Mesenchymal stem cell (in vitro differentiated cells and primary cell): ENCODE measurements at regions not wholly inside any gene's neighbourhood (a gene's known extent, or its start where the extent isn't known, plus 50 kb on each side); places are given as distances from the start of the nearest gene placed in this dataset.

Experiments
- DNase-seq: peaks from one replicate; pipeline ENCODE4 v3.0.0-alpha.2; 2013
- H2AFZ ChIP-seq: one replicate; pipeline ENCODE4 v1.6.1; 2013; ENCODE audit warnings: low read depth, mild to moderate bottlenecking, control low read depth, inconsistent platforms, low read length, moderate library complexity
- H2AK5ac ChIP-seq: 2 replicates; pipeline ENCODE4 v1.6.1; 2013; ENCODE audit warnings: low read length, moderate library complexity, mild to moderate bottlenecking, inconsistent platforms; ENCODE audit not compliant: severe bottlenecking
- H2BK120ac ChIP-seq: one replicate; pipeline ENCODE4 v1.6.1; 2013; ENCODE audit warnings: low read depth, mild to moderate bottlenecking, inconsistent platforms, low read length, moderate library complexity
- H2BK12ac ChIP-seq, 2 experiments: one replicate each; pipeline ENCODE4 v1.6.1; 2013; ENCODE audit warnings: inconsistent platforms in 2 of 2, low read length in 2 of 2, mild to moderate bottlenecking in 2 of 2, moderate library complexity in 2 of 2, control low read depth in 1 of 2
- H2BK15ac ChIP-seq: one replicate; pipeline ENCODE4 v1.6.1; 2013; ENCODE audit warnings: mild to moderate bottlenecking, low read depth, inconsistent platforms; ENCODE audit not compliant: poor library complexity, severe bottlenecking
- H2BK5ac ChIP-seq: 2 replicates; pipeline ENCODE4 v1.6.1; 2013; ENCODE audit warnings: low read depth, mild to moderate bottlenecking, low read length, control low read depth, inconsistent platforms; ENCODE audit not compliant: poor library complexity, severe bottlenecking
- H3K14ac ChIP-seq, 2 experiments: one replicate each; pipeline ENCODE4 v1.6.1; 2013; ENCODE audit warnings: inconsistent platforms in 2 of 2, low read length in 2 of 2, control low read depth in 1 of 2, mild to moderate bottlenecking in 1 of 2, moderate library complexity in 1 of 2
- H3K18ac ChIP-seq, 2 experiments: one replicate each; pipeline ENCODE4 v1.6.1; 2013; ENCODE audit warnings: inconsistent platforms in 2 of 2, low read length in 2 of 2, control low read depth in 1 of 2, low read depth in 1 of 2, mild to moderate bottlenecking in 1 of 2
- H3K23ac ChIP-seq, 2 experiments: one replicate each; pipeline ENCODE4 v1.6.1; 2013; ENCODE audit warnings: inconsistent platforms in 2 of 2, low read length in 2 of 2, mild to moderate bottlenecking in 2 of 2, moderate library complexity in 2 of 2, control low read depth in 1 of 2
- H3K27ac ChIP-seq: 2 replicates; pipeline ENCODE4 v1.5.1; 2013; ENCODE audit warnings: mild to moderate bottlenecking, moderate library complexity, low read length, control low read depth, inconsistent platforms; ENCODE audit not compliant: poor library complexity, severe bottlenecking
- H3K27me3 ChIP-seq, 2 experiments: 2 replicates each; pipeline versions ENCODE4 v1.6.1 to v1.7.0; 2013; ENCODE audit warnings: low read length in 2 of 2, mild to moderate bottlenecking in 2 of 2, moderate library complexity in 2 of 2, control low read depth in 1 of 2, inconsistent platforms in 1 of 2; ENCODE audit not compliant: control insufficient read depth in 1 of 2, insufficient read depth in 1 of 2
- H3K36me3 ChIP-seq, 2 experiments: 2 replicates each; pipeline versions ENCODE4 v1.6.1 to v1.7.0; 2013; ENCODE audit warnings: low read length in 2 of 2, control low read depth in 1 of 2, inconsistent platforms in 1 of 2, low read depth in 1 of 2, mild to moderate bottlenecking in 1 of 2; ENCODE audit not compliant: insufficient read depth in 2 of 2, control insufficient read depth in 1 of 2
- H3K4ac ChIP-seq, 2 experiments: one replicate each; pipeline ENCODE4 v1.6.1; 2013; ENCODE audit warnings: inconsistent platforms in 2 of 2, low read length in 2 of 2, mild to moderate bottlenecking in 2 of 2, moderate library complexity in 2 of 2, control low read depth in 1 of 2, low read depth in 1 of 2
- H3K4me1 ChIP-seq: 2 replicates; pipeline ENCODE4 v1.6.1; 2013; ENCODE audit warnings: low read depth, low read length, control low read depth; ENCODE audit not compliant: control insufficient read depth, insufficient read depth
- H3K4me2 ChIP-seq: 2 replicates; pipeline ENCODE4 v1.6.1; 2013; ENCODE audit warnings: low read length, mild to moderate bottlenecking, inconsistent platforms; ENCODE audit not compliant: poor library complexity, severe bottlenecking
- H3K4me3 ChIP-seq, 2 experiments: 2 replicates each; pipeline versions ENCODE4 v1.5.1 to v1.7.0; 2013; ENCODE audit warnings: low read length in 2 of 2, mild to moderate bottlenecking in 2 of 2, control low read depth in 1 of 2, low read depth in 1 of 2; ENCODE audit not compliant: insufficient read depth in 1 of 2
- H3K79me1 ChIP-seq: replicated peaks from 2 replicates; pipeline ENCODE4 v1.6.1; 2013; ENCODE audit warnings: mild to moderate bottlenecking, control low read depth, low read length, inconsistent platforms; ENCODE audit not compliant: poor library complexity, severe bottlenecking
- H3K9ac ChIP-seq: 2 replicates; pipeline ENCODE4 v1.7.0; 2013; ENCODE audit warnings: mild to moderate bottlenecking, low read length, moderate library complexity
- H3K9me3 ChIP-seq: 2 replicates; pipeline ENCODE4 v1.7.0; 2013; ENCODE audit warnings: mild to moderate bottlenecking, low read length; ENCODE audit not compliant: control insufficient read depth
- H4K8ac ChIP-seq: one replicate; pipeline ENCODE4 v1.6.1; 2013; ENCODE audit warnings: inconsistent platforms, mild to moderate bottlenecking, low read length, moderate library complexity
- H4K91ac ChIP-seq: one replicate; pipeline ENCODE4 v1.6.1; 2013; ENCODE audit warnings: mild to moderate bottlenecking, low read length, inconsistent platforms
- WGBS: methylation state at CpG from one replicate; pipeline ENCODE4 v1.1.7; 2013; ENCODE audit warnings: mixed read lengths; 5-methylcytosine and 5-hydroxymethylcytosine counted together

- Histone ChIP-seq H3K4me3 (no peak overlapping the region), H2AFZ (no peak overlapping the region)
- whole genome bisulfite sequencing = 75% methylated on average over 2 of the region's 4 CpGs
Observed at GRCh38 chr2:60167089-60167488, 386.4 kb downstream of the BCL11A start.

GRCh38 chr2:60163691-60164090, 389.8 kb downstream of the BCL11A start:
- no peak overlapping the region for H3K14ac ChIP-seq
- no peak overlapping the region for H3K9ac ChIP-seq
- H3K36me3 ChIP-seq = no peaks in the 10 kb centered on the region
- H3K4me1 ChIP-seq = no peaks in the 10 kb centered on the region
- no peak overlapping the region for H4K91ac ChIP-seq
- no peaks in the 10 kb centered on the region for H3K27me3 ChIP-seq
- no peak overlapping the region for H3K18ac ChIP-seq
- no peak overlapping the region for H3K4ac ChIP-seq
- no peak overlapping the region for H2BK15ac ChIP-seq
- no peak overlapping the region for H2BK5ac ChIP-seq
- no peak overlapping the region for H3K4me2 ChIP-seq
- H3K9me3 ChIP-seq = no peaks in the 10 kb centered on the region
- H2BK120ac ChIP-seq = no peak overlapping the region
- H3K4me3 ChIP-seq = no peak overlapping the region
- H2AFZ ChIP-seq = no peak overlapping the region
- DNase-seq = no peak
- H3K79me1 ChIP-seq = no peaks in the 10 kb centered on the region
- WGBS = 81% methylated on average over 5 of the region's 7 CpGs
- no peak overlapping the region for H2BK12ac ChIP-seq
- no peak overlapping the region for H2AK5ac ChIP-seq
- no peak overlapping the region for H3K23ac ChIP-seq
- H4K8ac ChIP-seq = no peak overlapping the region
- no peak overlapping the region for H3K27ac ChIP-seq

More at GRCh38 chr2:60167089-60167488, 386.4 kb downstream of the BCL11A start:
- no peak overlapping the region for H2BK120ac ChIP-seq
- H3K79me1 ChIP-seq = no peaks in the 10 kb centered on the region
- H4K8ac ChIP-seq = no peak overlapping the region
- no peak overlapping the region for H4K91ac ChIP-seq
- H3K4ac ChIP-seq = no peak overlapping the region
- H3K4me2 ChIP-seq = no peak overlapping the region
- H2BK15ac ChIP-seq = no peak overlapping the region
- no peak overlapping the region for H3K9ac ChIP-seq
- H3K23ac ChIP-seq = no peak overlapping the region
- H2BK12ac ChIP-seq = no peak overlapping the region
- no peaks in the 10 kb centered on the region for H3K27me3 ChIP-seq
- no peaks in the 10 kb centered on the region for H3K9me3 ChIP-seq
- H3K36me3 ChIP-seq = no peaks in the 10 kb centered on the region
- no peak overlapping the region for H2AK5ac ChIP-seq
- H3K27ac ChIP-seq = no peak overlapping the region
- no peak overlapping the region for H3K14ac ChIP-seq
- no peaks in the 10 kb centered on the region for H3K4me1 ChIP-seq
- H2BK5ac ChIP-seq = no peak overlapping the region
- no peak for DNase-seq
- H3K18ac ChIP-seq = no peak overlapping the region

- Histone ChIP-seq H3K36me3 (no peaks in the 10 kb centered on the region), H3K79me1 (no peaks in the 10 kb centered on the region), H3K18ac (no peak overlapping the region), H3K4me2 (no peak overlapping the region), H3K4me1 (no peaks in the 10 kb centered on the region), H2AK5ac (no peak overlapping the region), H3K4me3 (no peak overlapping the region), H3K23ac (no peak overlapping the region), H3K4ac (no peak overlapping the region), H2BK15ac (no peak overlapping the region), H2AFZ (no peak overlapping the region), H2BK12ac (no peak overlapping the region), H4K91ac (no peak overlapping the region), H3K9me3 (no peaks in the 10 kb centered on the region), H3K9ac (no peak overlapping the region), H2BK120ac (no peak overlapping the region), H3K27ac (no peak overlapping the region), H3K14ac (no peak overlapping the region), H2BK5ac (no peak overlapping the region), H3K27me3 (no peaks in the 10 kb centered on the region), H4K8ac (no peak overlapping the region)
- 35% methylated on average over 2 of the region's 2 CpGs for WGBS
- no peak for DNase-seq
Observed at GRCh38 chr2:60159519-60159918, 393.9 kb downstream of the BCL11A start.

DNA sequence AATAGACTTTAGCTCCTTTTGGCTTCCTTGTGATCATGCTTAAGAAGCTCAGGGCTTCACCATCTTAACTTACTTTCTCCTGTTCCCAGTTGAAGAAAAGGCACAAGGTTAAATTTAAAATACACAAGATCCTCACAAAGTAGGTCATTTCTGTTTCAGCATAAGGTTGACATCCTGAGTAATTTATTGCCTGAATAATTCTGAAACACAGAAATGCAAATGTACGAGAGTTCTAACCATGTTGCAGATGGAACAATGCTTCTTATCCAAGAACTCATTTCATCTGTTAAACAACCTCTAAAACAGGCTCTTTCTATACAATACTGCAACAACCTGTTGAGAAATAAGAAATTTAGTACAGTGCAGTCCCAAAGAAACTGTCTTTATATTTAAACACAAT, 395.2 kb downstream of the BCL11A start:
- H2BK5ac ChIP-seq = no peak overlapping the region
- H2BK15ac ChIP-seq = no peak overlapping the region
- no peak overlapping the region for H3K27ac ChIP-seq
- DNase-seq = no peak
- no peak overlapping the region for H4K8ac ChIP-seq
- no peak overlapping the region for H3K14ac ChIP-seq
- no peak overlapping the region for H3K4me2 ChIP-seq
- no peaks in the 10 kb centered on the region for H3K27me3 ChIP-seq
- no peaks in the 10 kb centered on the region for H3K4me1 ChIP-seq
- no peak overlapping the region for H2AFZ ChIP-seq
- no peaks in the 10 kb centered on the region for H3K36me3 ChIP-seq
- no peaks in the 10 kb centered on the region for H3K9me3 ChIP-seq
- H3K4ac ChIP-seq = no peak overlapping the region
- no peak overlapping the region for H3K23ac ChIP-seq
- no peak overlapping the region for H3K4me3 ChIP-seq
- no peak overlapping the region for H2AK5ac ChIP-seq
- no peak overlapping the region for H2BK12ac ChIP-seq
- WGBS = 73% methylated on average over 1 of the region's 1 CpG
- H3K79me1 ChIP-seq = no peaks in the 10 kb centered on the region
- H3K9ac ChIP-seq = no peak overlapping the region
- no peak overlapping the region for H3K18ac ChIP-seq
- no peak overlapping the region for H2BK120ac ChIP-seq
- no peak overlapping the region for H4K91ac ChIP-seq
